Lower leg skin (tissue), 3 donors: ENCODE measurements at regions not wholly inside any gene's neighbourhood (a gene's known extent, or its start where the extent isn't known, plus 50 kb on each side); places are given as distances from the start of the nearest gene placed in this dataset.

Experiments
- CTCF ChIP-seq, 3 donors: fragments of 450-650 bp; IDR thresholded peaks; one replicate each; pipeline ENCODE4 v1.5.1; 2016; ENCODE audit warnings: antibody characterized with exemption in 3 of 3, mild to moderate bottlenecking in 3 of 3, moderate library complexity in 2 of 3
- POLR2A ChIP-seq, 2 donors: fragments of 450-650 bp; IDR thresholded peaks; one replicate each; pipeline ENCODE4 v1.6.1; 2016 to 2017; ENCODE audit warnings: antibody characterized with exemption in 2 of 2, mild to moderate bottlenecking in 1 of 2, moderate library complexity in 1 of 2

- TF ChIP-seq CTCF (IDR thresholded peaks at IDR 0.05) (no peak), POLR2A (IDR thresholded peaks at IDR 0.05) (no peak)
These were observed 303.4 kb upstream of the EXOC2 start for GRCh38 chr6:996271-996852.
